OCI-LY1 (cell line): ENCODE measurements at regions not wholly inside any gene's neighbourhood (a gene's known extent, or its start where the extent isn't known, plus 50 kb on each side); places are given as distances from the start of the nearest gene placed in this dataset.

ENCODE experiments used
- H2AFZ ChIP-seq: fragments of 200-600 bp; sonication (generic), shearing (Covaris generic); 2 replicates; pipeline ENCODE4 v1.6.0; 2014; ENCODE audit warnings: antibody characterized with exemption, mild to moderate bottlenecking, low read length
- H3F3A ChIP-seq: fragments of 200-600 bp; sonication (generic), shearing (Covaris generic); 2 replicates; pipeline ENCODE4 v1.6.0; 2014; ENCODE audit warnings: mild to moderate bottlenecking, antibody characterized with exemption, low read length, moderate library complexity; ENCODE audit not compliant: insufficient read depth
- H3K27ac ChIP-seq: fragments of 200-600 bp; sonication (generic); 2 replicates; pipeline ENCODE4 v1.5.1; 2014; ENCODE audit warnings: low read length, mixed run types, mild to moderate bottlenecking, low read depth; ENCODE audit not compliant: poor library complexity, severe bottlenecking
- H3K27me3 ChIP-seq: fragments of 200-600 bp; sonication (generic); 2 replicates; pipeline ENCODE4 v1.6.0; 2014; ENCODE audit warnings: antibody characterized with exemption, mild to moderate bottlenecking, low read length, moderate library complexity; ENCODE audit not compliant: insufficient read depth
- H3K36me3 ChIP-seq: fragments of 200-600 bp; sonication (generic); 2 replicates; pipeline ENCODE4 v1.6.1; 2014; ENCODE audit warnings: mild to moderate bottlenecking, antibody characterized with exemption, low read length, moderate library complexity, mixed read lengths; ENCODE audit not compliant: insufficient read depth
- H3K4me1 ChIP-seq: fragments of 200-600 bp; sonication (generic); 2 replicates; pipeline ENCODE4 v1.5.1; 2014; ENCODE audit warnings: mild to moderate bottlenecking, low read length, moderate library complexity; ENCODE audit not compliant: insufficient read depth, severe bottlenecking
- H3K4me2 ChIP-seq: fragments of 200-600 bp; sonication (generic), shearing (Covaris generic); 2 replicates; pipeline ENCODE4 v1.6.1; 2014; ENCODE audit warnings: low read length
- H3K4me3 ChIP-seq: fragments of 200-600 bp; sonication (generic); 2 replicates; pipeline ENCODE4 v1.5.1; 2014; ENCODE audit warnings: low read length, low read depth, mild to moderate bottlenecking, mixed read lengths; ENCODE audit not compliant: poor library complexity, severe bottlenecking
- H3K79me2 ChIP-seq: fragments of 200-600 bp; shearing (Covaris generic); 2 replicates; pipeline ENCODE4 v1.6.1; 2016; ENCODE audit warnings: mixed run types, low read length, mixed read lengths; ENCODE audit not compliant: insufficient read depth
- H3K9ac ChIP-seq: fragments of 200-600 bp; sonication (generic), shearing (Covaris generic); 2 replicates; pipeline ENCODE4 v1.6.1; 2014; ENCODE audit warnings: mild to moderate bottlenecking, low read length, mixed read lengths
- H3K9me2 ChIP-seq: fragments of 200-600 bp; sonication (generic), shearing (Covaris generic); 2 replicates; pipeline ENCODE4 v1.6.1; 2014; ENCODE audit warnings: low read depth, mild to moderate bottlenecking, low read length, mixed read lengths
- H3K9me3 ChIP-seq: fragments of 200-600 bp; shearing (Covaris generic); 2 replicates; pipeline ENCODE4 v1.6.1; 2014; ENCODE audit warnings: low read length, mixed read lengths
- H4K20me1 ChIP-seq: fragments of 200-600 bp; sonication (generic), shearing (Covaris generic); 2 replicates; pipeline ENCODE4 v1.6.0; 2016; ENCODE audit warnings: mild to moderate bottlenecking, low read length; ENCODE audit not compliant: insufficient read depth
- CTCF ChIP-seq: fragments of 200-600 bp; sonication (generic), shearing (Covaris generic); IDR thresholded peaks from 2 replicates; pipeline ENCODE4 v1.5.1; 2017; ENCODE audit warnings: mild to moderate bottlenecking, antibody characterized with exemption, low read length, moderate library complexity, mixed read lengths
- EZH2 ChIP-seq: fragments of 200-600 bp; sonication (generic), shearing (Covaris generic); IDR thresholded peaks from 2 replicates; pipeline ENCODE4 v1.8.0; 2017; ENCODE audit warnings: borderline replicate concordance, mixed run types, mild to moderate bottlenecking, antibody characterized with exemption, low read length, moderate library complexity, mixed read lengths

GRCh38 chr10:44311563-44312051, 73.3 kb downstream of the CXCL12 start:
- Histone ChIP-seq H4K20me1 (no peaks in the 10 kb centered on the region), H3K9me2 (no peaks in the 10 kb centered on the region), H3K27ac (no peak overlapping the region), H3K36me3 (no peaks in the 10 kb centered on the region), H3K4me1 (no peaks in the 10 kb centered on the region), H3K4me2 (no peak overlapping the region), H3K9ac (no peak overlapping the region), H3K9me3 (no peaks in the 10 kb centered on the region), H2AFZ (no peak overlapping the region), H3F3A (no peaks in the 10 kb centered on the region), H3K27me3 (no peaks in the 10 kb centered on the region), H3K4me3 (no peak overlapping the region), H3K79me2 (no peaks in the 10 kb centered on the region)
- TF ChIP-seq CTCF (no peak), EZH2 (no peak)

GRCh38 chr10:44310762-44311562, 73.9 kb downstream of the CXCL12 start:
- H3K4me1 ChIP-seq, result no peaks in the 10 kb centered on the region
- H3K36me3 ChIP-seq, result no peaks in the 10 kb centered on the region
- no peaks in the 10 kb centered on the region for H3K9me3 ChIP-seq
- no peak overlapping the region for H3K27ac ChIP-seq
- no peak overlapping the region for H3K9ac ChIP-seq
- no peaks in the 10 kb centered on the region for H3F3A ChIP-seq
- no peaks in the 10 kb centered on the region for H3K9me2 ChIP-seq
- no peak overlapping the region for H2AFZ ChIP-seq
- no peaks in the 10 kb centered on the region for H3K27me3 ChIP-seq
- TF ChIP-seq CTCF (peak; percentile 26; the same call in 1 of the 2 replicates), EZH2 (no peak)
- H3K4me3 ChIP-seq, result no peak overlapping the region
- H3K79me2 ChIP-seq, result no peaks in the 10 kb centered on the region
- H3K4me2 ChIP-seq, result no peak overlapping the region
- no peaks in the 10 kb centered on the region for H4K20me1 ChIP-seq

- H3K4me1 ChIP-seq, result no peaks in the 10 kb centered on the region
- H3K9me3 ChIP-seq, result no peaks in the 10 kb centered on the region
- TF ChIP-seq CTCF (no peak), EZH2 (no peak)
- no peak overlapping the region for H3K9ac ChIP-seq
- H3K27me3 ChIP-seq, result no peaks in the 10 kb centered on the region
- no peaks in the 10 kb centered on the region for H3K79me2 ChIP-seq
- no peaks in the 10 kb centered on the region for H3K36me3 ChIP-seq
- no peak overlapping the region for H2AFZ ChIP-seq
- no peaks in the 10 kb centered on the region for H3K9me2 ChIP-seq
- H4K20me1 ChIP-seq, result no peaks in the 10 kb centered on the region
- no peak overlapping the region for H3K27ac ChIP-seq
- no peak overlapping the region for H3K4me3 ChIP-seq
- H3F3A ChIP-seq, result no peaks in the 10 kb centered on the region
- H3K4me2 ChIP-seq, result no peak overlapping the region
These were observed 74.7 kb downstream of the CXCL12 start for GRCh38 chr10:44309939-44310761.
